K562 (cell line): ENCODE measurements at regions not wholly inside any gene's neighbourhood (a gene's known extent, or its start where the extent isn't known, plus 50 kb on each side); places are given as distances from the start of the nearest gene placed in this dataset.
A peak's percentile ranks its signal among the peaks of the same experiment; 100 is the strongest.

Source experiments
- ATAC-seq: fragments of 200-7000 bp; cut with Tn5 transposase; 3 replicates; pipeline ENCODE4 v1.9.1; 2020; ENCODE audit warnings: moderate library complexity
- BruUV-seq: library from RNA; stranded (reverse); fragments of 400-500 nt; replicated peaks from 2 replicates; lab custom pipeline; 2021; lab: Mats Ljungman, UMichigan
- CTCF ChIA-PET: fragments of 300-600 bp; formaldehyde crosslinking; extraction: SDS; loops from one replicate; lab custom pipeline; 2021; ENCODE audit warnings: low intra/inter-chr PET ratio; lab: Yijun Ruan, JAX
- POLR2A ChIA-PET: fragments of 300-600, 350-650 bp; sonication (Branson Sonifier 250); formaldehyde crosslinking; extraction: SDS; loops from one replicate; lab custom pipeline; 2021; ENCODE audit warnings: antibody characterized with exemption, inconsistent platforms; lab: Yijun Ruan, JAX
- DNase-seq, 4 experiments: peaks; one replicate each; pipeline versions ENCODE4 v3.0.0 to v3.0.0-alpha.2; 2011 to 2018; ENCODE audit warnings: low spot score in 3 of 4, mixed read lengths in 3 of 4; ENCODE audit errors: extremely low read depth in 1 of 4
- FAIRE-seq: peaks from 2 replicates; lab custom pipeline; 2011; peaks lifted over from hg19 to GRCh38; lab: Jason Lieb, UNC
- H2AFZ ChIP-seq: 2 replicates; pipeline ENCODE4 v1.6.0; 2011; ENCODE audit warnings: low read depth, low read length, control low read depth, inconsistent platforms
- H3K27ac ChIP-seq: fragments of 200-600 bp; 3 replicates; pipeline ENCODE4 v1.8.0; 2011; ENCODE audit warnings: low read depth, mild to moderate bottlenecking, control low read depth, inconsistent platforms, low read length, moderate library complexity, mixed read lengths; ENCODE audit errors: extremely low read depth
- H3K27me3 ChIP-seq, 2 experiments: fragments of 300-600 bp in 1 of 2; 2 replicates in 1 of 2; 3 replicates in 1 of 2; pipeline versions ENCODE4 v1.6.0 to v1.8.0; 2011; ENCODE audit warnings: inconsistent platforms in 2 of 2, low read length in 2 of 2, mild to moderate bottlenecking in 1 of 2, mixed read lengths in 1 of 2, moderate library complexity in 1 of 2; ENCODE audit not compliant: control insufficient read depth in 2 of 2, insufficient read depth in 2 of 2
- H3K36me3 ChIP-seq: fragments of 300-600 bp; 3 replicates; pipeline ENCODE4 v1.8.0; 2011; ENCODE audit warnings: mild to moderate bottlenecking, low read length, inconsistent platforms; ENCODE audit not compliant: control insufficient read depth, insufficient read depth
- H3K4me1 ChIP-seq, 2 experiments: fragments of 200-600 bp in 1 of 2; replicated peaks in 1 of 2; 2 replicates in 1 of 2; 3 replicates in 1 of 2; pipeline versions ENCODE4 v1.5.1 to v1.8.0; 2011; ENCODE audit warnings: inconsistent platforms in 2 of 2, low read length in 2 of 2, mild to moderate bottlenecking in 1 of 2, mixed read lengths in 1 of 2, moderate library complexity in 1 of 2; ENCODE audit not compliant: control insufficient read depth in 2 of 2, insufficient read depth in 2 of 2
- H3K4me2 ChIP-seq: 2 replicates; pipeline ENCODE4 v1.6.1; 2011; ENCODE audit warnings: low read length, control low read depth, inconsistent platforms, mixed read lengths; ENCODE audit not compliant: insufficient read depth
- H3K4me3 ChIP-seq: fragments of 200-600 bp; sonication (generic), shearing (Covaris generic); 2 replicates; pipeline ENCODE4 v1.5.1; 2016; ENCODE audit warnings: control low read depth, inconsistent platforms
- H3K79me2 ChIP-seq: fragments of 200-600 bp; 3 replicates; pipeline ENCODE4 v1.8.0; 2011; ENCODE audit warnings: low read length, inconsistent platforms; ENCODE audit not compliant: control insufficient read depth, insufficient read depth
- H3K9ac ChIP-seq, 2 experiments: 2 replicates each; pipeline versions ENCODE4 v1.6.0 to v1.6.1; 2011; ENCODE audit warnings: low read depth in 2 of 2, low read length in 2 of 2, control low read depth in 1 of 2, inconsistent platforms in 1 of 2, mild to moderate bottlenecking in 1 of 2, mixed read lengths in 1 of 2; ENCODE audit not compliant: insufficient read depth in 1 of 2
- H3K9me1 ChIP-seq: one replicate; pipeline ENCODE4 v1.6.0; 2011; ENCODE audit warnings: inconsistent platforms, mild to moderate bottlenecking, low read length, moderate library complexity; ENCODE audit not compliant: control insufficient read depth, insufficient read depth
- H3K9me3 ChIP-seq: replicated peaks from 2 replicates; pipeline ENCODE4 v1.5.1; 2011; ENCODE audit warnings: low read depth, low read length, inconsistent platforms; ENCODE audit not compliant: control insufficient read depth, insufficient read depth
- H4K20me1 ChIP-seq: replicated peaks from 2 replicates; pipeline ENCODE4 v1.6.1; 2011; ENCODE audit warnings: low read length, inconsistent platforms, mixed read lengths; ENCODE audit not compliant: control insufficient read depth, insufficient read depth
- ERF ChIP-seq: fragments of 450-650 bp; formaldehyde crosslinking; IDR thresholded peaks from 2 replicates; pipeline ENCODE4 v1.4.0; 2020; ENCODE audit warnings: mild to moderate bottlenecking, mixed read lengths
- JUND ChIP-seq, 2 experiments: IDR thresholded peaks; 2 replicates in 1 of 2; 3 replicates in 1 of 2; pipeline ENCODE4 v1.6.1; 2011; ENCODE audit warnings: borderline replicate concordance in 2 of 2, low read depth in 2 of 2, low read length in 2 of 2, improper control_type of control experiment in 1 of 2, missing biosample characterization in 1 of 2, missing genetic modification characterization in 1 of 2, missing genetic modification reagents in 1 of 2
- ZNF197 ChIP-seq: fragments of 200-800 bp; sonication (Bioruptor generic); IDR thresholded peaks from 2 replicates; pipeline ENCODE4 v1.6.1; 2016; ENCODE audit warnings: low read depth, missing genetic modification characterization, missing compliant biosample characterization
- WGBS: fragments of 100-300 bp; shearing (Covaris generic); methylation state at CpG from one replicate; pipeline ENCODE4 v1.1.6; 2016; ENCODE audit warnings: low coverage, mixed read lengths; ENCODE audit not compliant: insufficient coverage; ENCODE audit errors: missing lambda C conversion rate; 5-methylcytosine and 5-hydroxymethylcytosine counted together
- in situ Hi-C: fragments of 300-500 bp; cut with MboI; formaldehyde crosslinking; loops from 4 replicates; pipeline ENCODE4 v1.15.0; 2018; ENCODE audit warnings: inconsistent platforms, mixed read lengths
- intact Hi-C: fragments of 100-400 bp; cut with micrococcal nuclease; formaldehyde crosslinking; loops from 2 replicates; pipeline ENCODE4 v1.14.2; 2022
- TF ChIP-seq, protein P1 (sequence below): fragments of 250-450 bp; sonication (Bioruptor Pico); IDR thresholded peaks from 2 replicates; pipeline ENCODE4 v1.5.0; 2021; ENCODE audit warnings: mild to moderate bottlenecking, moderate library complexity
- TF ChIP-seq, protein P2 (sequence below), 3 experiments: fragments of 200-800 bp in 1 of 3; fragments of 250-450 bp in 1 of 3; fragments of 450-650 bp in 1 of 3; sonication (Bioruptor Pico) in 1 of 3; sonication (Bioruptor generic) in 1 of 3; formaldehyde crosslinking in 1 of 3; IDR thresholded peaks; 2 replicates each; pipeline versions ENCODE4 v1.6.1 to v1.8.0; 2016 to 2022; ENCODE audit warnings: mild to moderate bottlenecking in 2 of 3, missing genetic modification characterization in 2 of 3, missing compliant biosample characterization in 1 of 3, moderate library complexity in 1 of 3

DNA sequence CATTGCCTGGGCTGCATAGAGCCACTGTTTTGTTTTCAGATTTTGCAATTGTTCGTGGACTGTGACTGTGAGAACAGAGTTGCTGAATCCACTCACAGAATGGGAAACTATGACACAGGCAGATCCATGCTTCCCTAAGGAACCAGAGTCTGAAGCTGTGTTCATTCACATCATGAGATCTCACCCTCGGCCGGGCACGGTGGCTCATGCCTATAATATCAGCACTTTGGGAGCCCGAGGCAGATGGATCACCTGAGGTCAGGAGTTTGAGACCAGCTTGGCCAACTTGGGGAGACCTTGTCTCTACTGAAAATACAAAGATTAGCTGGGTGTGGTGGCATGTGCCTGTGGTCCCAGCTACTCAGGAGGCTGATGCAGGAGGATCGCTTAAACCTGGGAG, 139.2 kb upstream of the SALL4 start:
- no peak overlapping the region for H3K4me3 ChIP-seq
- H3K79me2 ChIP-seq: no peaks in the 10 kb centered on the region
- FAIRE-seq: no peak
- CTCF ChIA-PET: no interaction called here
- H3K27ac ChIP-seq: no peak overlapping the region
- H3K9me3 ChIP-seq: no peaks in the 10 kb centered on the region; the same call in 1 of the 2 replicates
- no peaks in the 10 kb centered on the region for H4K20me1 ChIP-seq
- TF ChIP-seq JUND (IDR thresholded peaks at IDR 0.05; ENCODE audit: borderline replicate concordance, low read depth, low read length) (no peak), JUND (tag; IDR thresholded peaks at IDR 0.05; ENCODE audit: borderline replicate concordance, low read depth, low read length) (no peak), ZNF197 (no peak), ERF (CRISPR knock-in tag) (no peak)
- TF ChIP-seq, protein P1, sequence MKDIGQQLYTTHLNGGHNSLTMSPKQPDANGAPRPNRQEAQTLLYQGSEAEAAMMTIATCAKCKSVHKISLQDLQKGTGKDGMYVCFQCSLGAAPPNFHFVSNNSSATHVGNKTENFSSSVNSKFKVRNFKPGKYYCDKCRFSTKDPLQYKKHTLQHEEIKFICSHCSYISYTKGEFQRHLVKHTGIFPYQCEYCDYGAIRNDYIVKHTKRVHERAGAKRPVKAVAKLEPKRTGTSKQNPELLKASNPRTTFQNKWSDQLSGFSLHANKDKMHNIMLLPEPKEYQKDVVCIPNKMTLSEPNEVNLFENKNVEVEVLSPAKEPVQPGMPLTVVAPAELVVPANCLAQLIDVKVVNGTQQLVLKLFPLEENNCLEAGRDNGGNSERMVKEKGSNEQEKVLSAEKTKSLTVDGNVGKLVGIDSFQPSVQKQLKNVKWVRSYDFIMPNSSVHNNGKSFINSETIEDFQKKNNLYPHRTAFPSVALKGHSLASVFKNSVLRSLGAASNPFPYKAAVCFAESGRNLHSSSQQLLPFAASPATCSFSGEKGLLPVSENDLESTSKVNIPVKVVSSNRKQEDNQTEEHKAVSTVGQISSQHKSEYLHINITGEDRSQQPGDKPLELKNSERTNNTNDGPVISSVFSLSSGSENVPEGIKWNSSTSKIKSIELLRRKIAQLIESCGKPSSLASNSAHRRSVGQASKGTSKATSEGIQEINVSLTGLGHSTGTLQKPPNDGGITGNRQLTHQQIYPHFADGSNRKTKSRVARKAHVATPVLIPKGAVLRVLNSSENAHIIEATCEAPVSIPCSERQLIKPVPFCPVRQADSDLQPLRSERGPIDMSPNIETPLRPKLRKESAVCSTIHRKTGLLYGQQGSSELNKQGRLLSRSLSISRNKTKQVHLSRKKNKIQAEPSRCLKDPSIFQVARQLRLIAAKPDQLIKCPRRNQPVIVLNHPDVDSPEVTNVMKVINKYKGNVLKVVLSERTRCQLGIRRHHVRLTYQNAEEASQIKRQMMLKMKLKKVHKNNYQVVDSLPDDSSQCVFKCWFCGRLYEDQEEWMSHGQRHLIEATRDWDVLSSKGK (CRISPR knock-in tag): no peak
- TF ChIP-seq, protein P2, sequence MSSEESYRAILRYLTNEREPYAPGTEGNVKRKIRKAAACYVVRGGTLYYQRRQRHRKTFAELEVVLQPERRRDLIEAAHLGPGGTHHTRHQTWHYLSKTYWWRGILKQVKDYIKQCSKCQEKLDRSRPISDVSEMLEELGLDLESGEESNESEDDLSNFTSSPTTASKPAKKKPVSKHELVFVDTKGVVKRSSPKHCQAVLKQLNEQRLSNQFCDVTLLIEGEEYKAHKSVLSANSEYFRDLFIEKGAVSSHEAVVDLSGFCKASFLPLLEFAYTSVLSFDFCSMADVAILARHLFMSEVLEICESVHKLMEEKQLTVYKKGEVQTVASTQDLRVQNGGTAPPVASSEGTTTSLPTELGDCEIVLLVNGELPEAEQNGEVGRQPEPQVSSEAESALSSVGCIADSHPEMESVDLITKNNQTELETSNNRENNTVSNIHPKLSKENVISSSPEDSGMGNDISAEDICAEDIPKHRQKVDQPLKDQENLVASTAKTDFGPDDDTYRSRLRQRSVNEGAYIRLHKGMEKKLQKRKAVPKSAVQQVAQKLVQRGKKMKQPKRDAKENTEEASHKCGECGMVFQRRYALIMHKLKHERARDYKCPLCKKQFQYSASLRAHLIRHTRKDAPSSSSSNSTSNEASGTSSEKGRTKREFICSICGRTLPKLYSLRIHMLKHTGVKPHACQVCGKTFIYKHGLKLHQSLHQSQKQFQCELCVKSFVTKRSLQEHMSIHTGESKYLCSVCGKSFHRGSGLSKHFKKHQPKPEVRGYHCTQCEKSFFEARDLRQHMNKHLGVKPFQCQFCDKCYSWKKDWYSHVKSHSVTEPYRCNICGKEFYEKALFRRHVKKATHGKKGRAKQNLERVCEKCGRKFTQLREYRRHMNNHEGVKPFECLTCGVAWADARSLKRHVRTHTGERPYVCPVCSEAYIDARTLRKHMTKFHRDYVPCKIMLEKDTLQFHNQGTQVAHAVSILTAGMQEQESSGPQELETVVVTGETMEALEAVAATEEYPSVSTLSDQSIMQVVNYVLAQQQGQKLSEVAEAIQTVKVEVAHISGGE (CRISPR knock-in tag; IDR thresholded peaks at IDR 0.05): peak in 1 of 3 experiments; percentile 52; a peak in 1 of 6 replicates
- in situ Hi-C loops (no loop called here), intact Hi-C loops (no loop called here)
- H3K9ac ChIP-seq: no peak overlapping the region
- DNase-seq: no peak
- no TSS peak for BruUV-seq
- no peaks in the 10 kb centered on the region for H3K9me1 ChIP-seq
- ATAC-seq: no peak
- WGBS: 0% methylated on average over 6 of the region's 6 CpGs
- no peak overlapping the region for H2AFZ ChIP-seq
- no peaks in the 10 kb centered on the region for H3K36me3 ChIP-seq
- H3K4me2 ChIP-seq: no peak overlapping the region
- POLR2A ChIA-PET: no interaction called here
- peaks cover 15 to 30% of the 10 kb centered on the region in 2 experiments for H3K27me3 ChIP-seq
- H3K4me1 ChIP-seq: no peaks in the 10 kb centered on the region
